ENCODE measurements at regions not wholly inside any gene's neighbourhood (a gene's known extent, or its start where the extent isn't known, plus 50 kb on each side); places are given as distances from the start of the nearest gene placed in this dataset.

GRCh38 chr3:73945541-73945940 lies 320.8 kb upstream of the PDZRN3 start (continued):
- TF ChIP-seq, protein P1, sequence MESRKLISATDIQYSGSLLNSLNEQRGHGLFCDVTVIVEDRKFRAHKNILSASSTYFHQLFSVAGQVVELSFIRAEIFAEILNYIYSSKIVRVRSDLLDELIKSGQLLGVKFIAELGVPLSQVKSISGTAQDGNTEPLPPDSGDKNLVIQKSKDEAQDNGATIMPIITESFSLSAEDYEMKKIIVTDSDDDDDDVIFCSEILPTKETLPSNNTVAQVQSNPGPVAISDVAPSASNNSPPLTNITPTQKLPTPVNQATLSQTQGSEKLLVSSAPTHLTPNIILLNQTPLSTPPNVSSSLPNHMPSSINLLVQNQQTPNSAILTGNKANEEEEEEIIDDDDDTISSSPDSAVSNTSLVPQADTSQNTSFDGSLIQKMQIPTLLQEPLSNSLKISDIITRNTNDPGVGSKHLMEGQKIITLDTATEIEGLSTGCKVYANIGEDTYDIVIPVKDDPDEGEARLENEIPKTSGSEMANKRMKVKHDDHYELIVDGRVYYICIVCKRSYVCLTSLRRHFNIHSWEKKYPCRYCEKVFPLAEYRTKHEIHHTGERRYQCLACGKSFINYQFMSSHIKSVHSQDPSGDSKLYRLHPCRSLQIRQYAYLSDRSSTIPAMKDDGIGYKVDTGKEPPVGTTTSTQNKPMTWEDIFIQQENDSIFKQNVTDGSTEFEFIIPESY (IDR thresholded peaks at IDR 0.05; ENCODE audit: borderline replicate concordance, low read depth): no peak
- TF ChIP-seq FOXJ3 (CRISPR knock-in tag; IDR thresholded peaks at IDR 0.05) (no peak), SMC3 (IDR thresholded peaks at IDR 0.05; ENCODE audit: low read depth, low read length) (no peak), YY1 (IDR thresholded peaks at IDR 0.05; ENCODE audit: low read depth) (no peak)

DNA sequence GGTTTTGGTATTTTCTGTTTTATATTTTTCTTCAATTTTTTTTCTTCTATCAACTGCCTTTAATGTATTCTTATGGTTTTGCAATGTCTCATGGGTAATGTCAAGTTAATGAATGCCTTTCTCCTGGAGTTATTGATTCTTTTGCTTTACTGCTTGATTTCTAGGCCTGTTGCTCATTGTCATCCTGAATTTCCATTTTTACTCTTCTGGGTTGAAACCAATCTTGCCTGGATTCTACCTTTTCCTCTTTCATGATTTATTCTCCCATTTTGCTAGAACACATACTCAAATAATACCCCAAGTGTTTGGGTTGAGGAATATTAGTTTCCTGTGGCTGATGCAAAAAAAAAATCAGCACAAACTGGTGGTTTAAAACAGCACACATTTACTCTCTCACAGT lies 315.2 kb upstream of the PDZRN3 start:
- CTCF ChIA-PET: no interaction called here
- TF ChIP-seq RCOR1 (IDR thresholded peaks at IDR 0.05; ENCODE audit: low read length) (no peak), EZH2phosphoT487 (IDR thresholded peaks at IDR 0.05; ENCODE audit: borderline replicate concordance, low read depth) (no peak), NRF1 (IDR thresholded peaks at IDR 0.05; ENCODE audit: low read depth, low read length) (no peak), GATA2 (CRISPR knock-in tag; IDR thresholded peaks at IDR 0.05) (no peak), FOXM1 (IDR thresholded peaks at IDR 0.05; ENCODE audit: low read depth) (no peak), YY1 (IDR thresholded peaks at IDR 0.05; ENCODE audit: low read depth) (no peak), SMC3 (IDR thresholded peaks at IDR 0.05; ENCODE audit: low read depth, low read length) (no peak), TAF1 (IDR thresholded peaks at IDR 0.05; ENCODE audit: borderline replicate concordance, low read depth, low read length) (no peak), RAD21 (IDR thresholded peaks at IDR 0.05; ENCODE audit: low read length) (no peak), MXI1 (IDR thresholded peaks at IDR 0.05; ENCODE audit: low read depth, low read length) (no peak), CHD2 (IDR thresholded peaks at IDR 0.05; ENCODE audit: low read length, partially characterized antibody) (no peak), ELF1 (IDR thresholded peaks at IDR 0.05) (no peak), NFIC (IDR thresholded peaks at IDR 0.05; ENCODE audit: borderline replicate concordance) (no peak)
- TF ChIP-seq, protein P2, sequence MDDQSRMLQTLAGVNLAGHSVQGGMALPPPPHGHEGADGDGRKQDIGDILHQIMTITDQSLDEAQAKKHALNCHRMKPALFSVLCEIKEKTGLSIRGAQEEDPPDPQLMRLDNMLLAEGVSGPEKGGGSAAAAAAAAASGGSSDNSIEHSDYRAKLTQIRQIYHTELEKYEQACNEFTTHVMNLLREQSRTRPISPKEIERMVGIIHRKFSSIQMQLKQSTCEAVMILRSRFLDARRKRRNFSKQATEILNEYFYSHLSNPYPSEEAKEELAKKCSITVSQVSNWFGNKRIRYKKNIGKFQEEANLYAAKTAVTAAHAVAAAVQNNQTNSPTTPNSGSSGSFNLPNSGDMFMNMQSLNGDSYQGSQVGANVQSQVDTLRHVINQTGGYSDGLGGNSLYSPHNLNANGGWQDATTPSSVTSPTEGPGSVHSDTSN (IDR thresholded peaks at IDR 0.05): no peak
- TF ChIP-seq, protein P3, sequence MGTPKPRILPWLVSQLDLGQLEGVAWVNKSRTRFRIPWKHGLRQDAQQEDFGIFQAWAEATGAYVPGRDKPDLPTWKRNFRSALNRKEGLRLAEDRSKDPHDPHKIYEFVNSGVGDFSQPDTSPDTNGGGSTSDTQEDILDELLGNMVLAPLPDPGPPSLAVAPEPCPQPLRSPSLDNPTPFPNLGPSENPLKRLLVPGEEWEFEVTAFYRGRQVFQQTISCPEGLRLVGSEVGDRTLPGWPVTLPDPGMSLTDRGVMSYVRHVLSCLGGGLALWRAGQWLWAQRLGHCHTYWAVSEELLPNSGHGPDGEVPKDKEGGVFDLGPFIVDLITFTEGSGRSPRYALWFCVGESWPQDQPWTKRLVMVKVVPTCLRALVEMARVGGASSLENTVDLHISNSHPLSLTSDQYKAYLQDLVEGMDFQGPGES (IDR thresholded peaks at IDR 0.05; ENCODE audit: low read depth, low read length): no peak
- Histone ChIP-seq H3K27me3 (ENCODE audit: insufficient read depth) (no peaks in the 10 kb centered on the region), H3K4me3 (ENCODE audit: low read depth in 2 of 2, low read length in 1 of 2) (no peak overlapping the region), H3K4me2 (no peak overlapping the region), H3K4me1 (ENCODE audit: control insufficient read depth in 1 of 2, insufficient read depth in 2 of 2, low read depth in 1 of 2, low read length in 1 of 2) (no peaks in the 10 kb centered on the region), H3K9me2 (no peaks in the 10 kb centered on the region), H3K79me2 (ENCODE audit: insufficient read depth) (no peaks in the 10 kb centered on the region), H3K9me3 (no peaks in the 10 kb centered on the region), H3K9ac (no peak overlapping the region), H3K36me3 (replicated peaks in 1 of 2; ENCODE audit: control insufficient read depth in 1 of 2, insufficient read depth in 2 of 2, low read length in 1 of 2) (no peaks in the 10 kb centered on the region), H3K27ac (ENCODE audit: low read depth in 2 of 2, low read length in 1 of 2) (no peak overlapping the region), H3F3A (replicated peaks; ENCODE audit: insufficient read depth) (no peaks in the 10 kb centered on the region), H4K20me1 (ENCODE audit: insufficient read depth) (no peaks in the 10 kb centered on the region), H2AFZ (ENCODE audit: low read depth) (no peak overlapping the region)
- POLR2A ChIA-PET: no interaction called here
- no peak for DNase-seq
